ENCODE measurements at regions not wholly inside any gene's neighbourhood (a gene's known extent, or its start where the extent isn't known, plus 50 kb on each side); places are given as distances from the start of the nearest gene placed in this dataset.

DNA sequence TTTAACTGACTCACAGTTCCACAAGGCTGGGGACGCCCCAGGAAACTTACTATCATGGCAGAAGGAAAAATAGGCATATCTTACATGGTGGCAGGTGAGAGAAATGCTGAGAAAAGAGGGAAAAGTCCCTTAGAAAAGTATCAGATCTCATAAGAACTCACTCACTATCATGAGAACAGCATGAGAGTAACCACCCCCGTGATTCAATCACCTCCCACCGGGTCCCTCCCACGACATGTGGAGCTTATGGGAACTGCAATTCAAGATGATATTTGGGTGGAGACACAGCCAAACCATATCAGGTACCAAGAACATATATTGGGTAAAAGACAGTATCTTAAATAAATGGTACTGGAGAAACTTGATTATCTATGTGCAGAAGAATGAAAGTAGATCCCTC lies 100.3 kb upstream of the FAR2 start:
- TF ChIP-seq, protein P1, sequence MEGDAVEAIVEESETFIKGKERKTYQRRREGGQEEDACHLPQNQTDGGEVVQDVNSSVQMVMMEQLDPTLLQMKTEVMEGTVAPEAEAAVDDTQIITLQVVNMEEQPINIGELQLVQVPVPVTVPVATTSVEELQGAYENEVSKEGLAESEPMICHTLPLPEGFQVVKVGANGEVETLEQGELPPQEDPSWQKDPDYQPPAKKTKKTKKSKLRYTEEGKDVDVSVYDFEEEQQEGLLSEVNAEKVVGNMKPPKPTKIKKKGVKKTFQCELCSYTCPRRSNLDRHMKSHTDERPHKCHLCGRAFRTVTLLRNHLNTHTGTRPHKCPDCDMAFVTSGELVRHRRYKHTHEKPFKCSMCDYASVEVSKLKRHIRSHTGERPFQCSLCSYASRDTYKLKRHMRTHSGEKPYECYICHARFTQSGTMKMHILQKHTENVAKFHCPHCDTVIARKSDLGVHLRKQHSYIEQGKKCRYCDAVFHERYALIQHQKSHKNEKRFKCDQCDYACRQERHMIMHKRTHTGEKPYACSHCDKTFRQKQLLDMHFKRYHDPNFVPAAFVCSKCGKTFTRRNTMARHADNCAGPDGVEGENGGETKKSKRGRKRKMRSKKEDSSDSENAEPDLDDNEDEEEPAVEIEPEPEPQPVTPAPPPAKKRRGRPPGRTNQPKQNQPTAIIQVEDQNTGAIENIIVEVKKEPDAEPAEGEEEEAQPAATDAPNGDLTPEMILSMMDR (IDR thresholded peaks at IDR 0.05), result no peak
- TF ChIP-seq POLR2A (IDR thresholded peaks at IDR 0.05), result no peak
- 60 to 76% methylated on average over 4 of the region's 4 CpGs for WGBS, 2 donors
- intact Hi-C loops (cut with DNase I), result no loop called here
- H3K9me3 ChIP-seq, result peaks cover 0 to 4% (median 0%) of the 10 kb centered on the region in 3 donors
- H3K36me3 ChIP-seq, result no peaks in the 10 kb centered on the region
- H3K4me1 ChIP-seq, result no peaks in the 10 kb centered on the region
- DNase-seq, result no peak
- H3K27me3 ChIP-seq, result no peaks in the 10 kb centered on the region
- H3K27ac ChIP-seq, result no peak overlapping the region
- H3K4me3 ChIP-seq, result no peak overlapping the region

DNA sequence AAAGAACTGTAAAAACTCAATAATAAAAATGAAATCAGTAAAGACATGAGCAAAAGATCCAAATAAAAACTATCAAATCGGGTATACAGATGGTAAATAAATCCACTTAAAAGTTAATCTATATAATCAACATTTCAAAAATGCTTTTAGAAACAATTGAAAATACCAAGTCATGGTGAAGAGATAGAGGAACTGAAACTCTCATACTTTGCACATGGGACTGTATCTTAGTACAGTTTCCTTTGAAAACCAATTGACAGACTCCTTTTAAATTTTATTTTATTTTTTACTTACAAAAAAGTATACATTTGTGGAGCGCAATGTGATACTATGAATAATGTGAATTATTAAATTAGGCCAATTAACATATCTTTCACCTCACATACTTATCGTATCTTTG lies 98.6 kb upstream of the FAR2 start:
- TF ChIP-seq, protein P1 (IDR thresholded peaks at IDR 0.05), result no peak
- no peak for TF ChIP-seq POLR2A (IDR thresholded peaks at IDR 0.05)
- no peaks in the 10 kb centered on the region for H3K4me1 ChIP-seq
- no peak overlapping the region for H3K4me3 ChIP-seq
- 37 to 88% methylated on average over 3 of the region's 3 CpGs for WGBS, 2 donors
- H3K27ac ChIP-seq, result no peak overlapping the region
- no peaks in the 10 kb centered on the region for H3K36me3 ChIP-seq
- no peak for DNase-seq
- intact Hi-C loops (cut with DNase I), result no loop called here
- peaks cover 0 to 4% (median 0%) of the 10 kb centered on the region in 3 donors for H3K9me3 ChIP-seq
- no peaks in the 10 kb centered on the region for H3K27me3 ChIP-seq

DNA sequence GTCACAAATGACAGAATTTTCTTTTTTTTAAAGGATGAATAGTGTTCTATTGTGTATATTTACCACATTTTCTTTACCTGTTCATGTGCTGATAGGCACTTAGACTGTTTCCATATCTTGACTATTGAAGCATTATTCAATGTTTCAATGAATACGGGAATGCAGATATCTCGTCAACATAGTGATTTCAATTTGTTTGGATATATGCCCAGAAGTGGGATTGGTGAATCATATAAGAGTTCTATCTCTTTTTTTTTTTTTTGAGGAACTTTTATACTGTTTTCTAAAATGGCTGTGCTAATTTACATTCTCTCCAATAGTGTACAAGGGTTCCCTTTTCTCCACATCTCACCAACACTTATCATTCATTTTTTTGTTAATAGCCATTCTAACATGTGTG lies 97.9 kb upstream of the FAR2 start:
- WGBS, 2 donors, result 69 to 82% methylated on average over 2 of the region's 2 CpGs
- no peaks in the 10 kb centered on the region for H3K27me3 ChIP-seq
- TF ChIP-seq, protein P1 (IDR thresholded peaks at IDR 0.05), result no peak
- TF ChIP-seq POLR2A (IDR thresholded peaks at IDR 0.05), result no peak
- no peak overlapping the region for H3K4me3 ChIP-seq
- H3K27ac ChIP-seq, result no peak overlapping the region
- H3K9me3 ChIP-seq, result peaks cover 0 to 4% (median 0%) of the 10 kb centered on the region in 3 donors
- H3K36me3 ChIP-seq, result no peaks in the 10 kb centered on the region
- intact Hi-C loops (cut with DNase I), result no loop called here
- DNase-seq, result no peak
- H3K4me1 ChIP-seq, result no peaks in the 10 kb centered on the region

DNA sequence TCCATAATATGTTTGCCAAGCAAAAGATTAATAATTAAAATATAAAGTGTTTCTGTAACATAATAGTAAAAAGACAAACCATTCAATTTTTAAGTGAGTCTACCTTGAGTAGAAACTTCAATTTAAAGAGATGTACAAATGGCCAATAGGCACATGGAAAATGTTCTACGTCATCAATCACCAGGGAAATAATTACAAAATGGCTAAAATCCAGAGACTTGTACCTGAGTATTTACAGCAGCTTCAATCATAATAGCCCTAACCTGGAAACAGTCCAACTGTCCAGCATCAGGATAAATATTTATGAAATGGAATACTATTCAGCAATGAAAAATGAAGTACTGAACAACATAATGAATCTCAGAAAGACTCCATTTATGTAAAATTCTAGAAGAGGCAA lies 95.5 kb upstream of the FAR2 start:
- H3K9me3 ChIP-seq, result no peaks in the 10 kb centered on the region
- no peaks in the 10 kb centered on the region for H3K27me3 ChIP-seq
- H3K27ac ChIP-seq, result no peak overlapping the region
- DNase-seq, result no peak
- no peaks in the 10 kb centered on the region for H3K4me1 ChIP-seq
- TF ChIP-seq, protein P1 (IDR thresholded peaks at IDR 0.05), result no peak
- TF ChIP-seq POLR2A (IDR thresholded peaks at IDR 0.05), result no peak
- no peaks in the 10 kb centered on the region for H3K36me3 ChIP-seq
- 89 to 91% methylated on average over 1 of the region's 1 CpG for WGBS, 2 donors
- H3K4me3 ChIP-seq, result no peak overlapping the region
- intact Hi-C loops (cut with DNase I), result no loop called here

DNA sequence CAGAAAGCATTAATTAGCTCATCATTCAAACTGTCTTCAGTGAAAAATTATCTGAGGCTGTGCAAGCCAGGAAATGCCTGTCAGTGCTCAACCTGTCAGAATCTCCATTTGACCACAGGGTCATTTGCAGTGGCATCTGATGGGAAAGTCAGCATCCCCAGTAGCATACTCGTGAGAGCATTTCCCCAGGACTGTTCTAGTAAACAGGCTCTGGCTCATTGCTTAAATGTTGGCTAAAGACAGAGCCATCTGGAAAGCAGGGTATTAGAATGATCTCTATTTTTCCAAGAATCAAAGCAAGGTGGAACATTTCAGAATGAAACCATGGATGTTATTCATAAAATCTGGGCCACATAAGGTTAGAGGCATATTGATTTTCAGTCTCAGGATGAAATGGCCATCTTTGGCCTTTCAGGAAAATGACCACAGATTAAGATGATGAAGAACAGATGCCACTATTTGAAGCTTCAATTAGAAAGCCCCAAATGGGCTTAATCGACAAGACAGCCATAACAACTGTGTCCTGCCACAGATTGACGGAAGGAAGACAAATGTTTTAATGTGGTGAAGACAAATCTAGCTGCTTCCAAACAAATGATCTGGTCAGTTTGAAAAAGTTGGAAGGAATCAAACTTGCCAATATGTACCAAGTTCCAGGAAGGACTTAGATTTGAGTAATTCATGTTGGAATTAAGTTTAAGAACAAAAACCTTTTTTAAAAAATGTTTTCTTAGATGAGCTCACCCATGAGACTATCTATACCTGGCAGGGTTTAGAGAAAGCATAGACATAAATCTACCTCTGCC lies 94.0 kb upstream of the FAR2 start:
- 61 to 67% methylated on average over 3 of the region's 3 CpGs for WGBS, 2 donors
- DNase-seq, result no peak
- H3K4me3 ChIP-seq, result no peak overlapping the region

More for the DNA sequence above, 94.0 kb upstream of the FAR2 start:
- TF ChIP-seq, protein P1 (IDR thresholded peaks at IDR 0.05), result no peak
- TF ChIP-seq POLR2A (IDR thresholded peaks at IDR 0.05), result no peak
- Histone ChIP-seq H3K27me3 (no peaks in the 10 kb centered on the region), H3K4me1 (no peaks in the 10 kb centered on the region), H3K36me3 (no peaks in the 10 kb centered on the region), H3K9me3 (no peaks in the 10 kb centered on the region), H3K27ac (no peak overlapping the region)
- intact Hi-C loops (cut with DNase I), result no loop called here

Data from esophagus squamous epithelium (tissue), 5 donors.